GM18909 (cell line): ENCODE measurements at regions not wholly inside any gene's neighbourhood (a gene's known extent, or its start where the extent isn't known, plus 50 kb on each side); places are given as distances from the start of the nearest gene placed in this dataset.
A peak's percentile ranks its signal among the peaks of the same experiment; 100 is the strongest.
"Not testable (repeated sequence)": the region's sequence is repeated elsewhere in the genome, so short reads cannot be mapped to it uniquely, and the experiment has no call there.

Experiments used
- ATAC-seq: cut with Tn5 transposase; IDR thresholded peaks from one replicate; pipeline ENCODE4 v1.9.1; 2021; ENCODE audit warnings: mild to moderate bottlenecking; ENCODE audit not compliant: unreplicated experiment, poor library complexity

- no peak for ATAC-seq
Measured at GRCh38 chr10:21368728-21369425, 156.6 kb downstream of the SKIDA1 start.

GRCh38 chr10:21368022-21368582 is 157.4 kb downstream of the SKIDA1 start:
- peak; percentile 68 for ATAC-seq

GRCh38 chr10:21366108-21366507 is 159.4 kb downstream of the SKIDA1 start:
- not testable (repeated sequence) for ATAC-seq

GRCh38 chr10:21364196-21365114 is 161.0 kb downstream of the SKIDA1 start:
- no peak for ATAC-seq

GRCh38 chr10:21363731-21364104 is 161.8 kb downstream of the SKIDA1 start:
- ATAC-seq = no peak

- no peak for ATAC-seq
Measured at GRCh38 chr10:21363092-21363730, 162.3 kb downstream of the SKIDA1 start.

- ATAC-seq = no peak
Measured at GRCh38 chr10:21359202-21359601, 166.3 kb downstream of the SKIDA1 start.

- ATAC-seq = no peak
Measured at GRCh38 chr10:21355591-21356011, 169.9 kb downstream of the SKIDA1 start.

GRCh38 chr10:21352886-21353285 is 172.6 kb downstream of the SKIDA1 start:
- peak; percentile 83 for ATAC-seq

- not testable (repeated sequence) for ATAC-seq
Measured at GRCh38 chr10:21351594-21351993, 173.9 kb downstream of the SKIDA1 start.

- ATAC-seq = no peak
Measured at GRCh38 chr10:21349912-21350286, 175.6 kb downstream of the SKIDA1 start.

- no peak for ATAC-seq
Measured at GRCh38 chr10:21347785-21348170, 177.7 kb downstream of the SKIDA1 start.

- no peak for ATAC-seq
Measured at GRCh38 chr10:21347043-21347784, 178.3 kb downstream of the SKIDA1 start.

GRCh38 chr10:21343087-21343486 is 182.4 kb downstream of the SKIDA1 start:
- no peak for ATAC-seq

- not testable (repeated sequence) for ATAC-seq
Measured at GRCh38 chr10:21342499-21342898, 183.0 kb downstream of the SKIDA1 start.

GRCh38 chr10:21340331-21340730 is 185.2 kb downstream of the SKIDA1 start:
- no peak for ATAC-seq

- ATAC-seq = no peak
Measured at GRCh38 chr10:21337171-21337792, 188.2 kb downstream of the SKIDA1 start.

GRCh38 chr10:21336476-21337170 is 188.9 kb downstream of the SKIDA1 start:
- no peak for ATAC-seq
